Adipocyte (in vitro differentiated cells): ENCODE measurements at regions not wholly inside any gene's neighbourhood (a gene's known extent, or its start where the extent isn't known, plus 50 kb on each side); places are given as distances from the start of the nearest gene placed in this dataset.

Source experiments
- DNase-seq: peaks from one replicate; pipeline ENCODE4 v3.0.0-alpha.2; 2015; ENCODE audit warnings: low read depth
- H3K27me3 ChIP-seq: replicated peaks from 2 replicates; pipeline ENCODE4 v1.7.0; 2013; ENCODE audit warnings: mild to moderate bottlenecking, low read length, moderate library complexity; ENCODE audit not compliant: control insufficient read depth, insufficient read depth
- H3K36me3 ChIP-seq: 2 replicates; pipeline ENCODE4 v1.7.0; 2013; ENCODE audit warnings: low read length, mild to moderate bottlenecking, moderate library complexity; ENCODE audit not compliant: control insufficient read depth, insufficient read depth, severe bottlenecking
- H3K4me1 ChIP-seq: 2 replicates; pipeline ENCODE4 v1.7.0; 2013; ENCODE audit warnings: mild to moderate bottlenecking, low read length, moderate library complexity; ENCODE audit not compliant: control insufficient read depth, insufficient read depth
- H3K4me3 ChIP-seq: 2 replicates; pipeline ENCODE4 v1.7.0; 2013; ENCODE audit warnings: mild to moderate bottlenecking, low read length, moderate library complexity
- H3K9ac ChIP-seq: 2 replicates; pipeline ENCODE4 v1.7.0; 2013; ENCODE audit warnings: mild to moderate bottlenecking, low read length, moderate library complexity
- H3K9me3 ChIP-seq: 2 replicates; pipeline ENCODE4 v1.7.0; 2013; ENCODE audit warnings: mild to moderate bottlenecking, low read length, moderate library complexity; ENCODE audit not compliant: control insufficient read depth

DNA sequence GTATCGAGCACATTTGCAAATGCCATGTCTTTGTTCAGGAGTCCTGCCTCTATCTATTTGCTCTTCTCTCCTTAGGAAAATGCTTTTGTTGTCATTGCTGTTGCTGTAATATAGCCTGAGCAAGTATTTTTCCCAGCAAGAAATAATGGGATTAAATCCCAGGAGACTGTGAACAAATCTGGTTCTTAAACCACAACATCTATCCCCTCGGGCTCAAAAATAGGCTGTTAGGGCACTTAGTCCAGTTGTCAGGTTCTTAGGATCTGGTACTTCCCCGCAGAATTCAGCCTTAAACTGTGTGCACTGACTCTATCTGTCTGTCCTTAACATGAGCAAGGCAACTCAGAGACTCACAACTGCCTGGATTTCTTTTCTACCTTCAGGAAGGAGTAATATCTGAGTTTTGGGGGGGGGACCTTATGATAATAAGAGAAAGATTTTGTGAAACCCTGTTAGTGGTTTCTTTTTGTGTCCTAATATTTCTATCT is 437.5 kb downstream of the HTR1B start:
- Histone ChIP-seq H3K4me1 (no peaks in the 10 kb centered on the region), H3K9me3 (no peaks in the 10 kb centered on the region), H3K9ac (no peak overlapping the region), H3K36me3 (no peaks in the 10 kb centered on the region), H3K4me3 (no peak overlapping the region), H3K27me3 (no peaks in the 10 kb centered on the region)
- DNase-seq, result no peak

DNA sequence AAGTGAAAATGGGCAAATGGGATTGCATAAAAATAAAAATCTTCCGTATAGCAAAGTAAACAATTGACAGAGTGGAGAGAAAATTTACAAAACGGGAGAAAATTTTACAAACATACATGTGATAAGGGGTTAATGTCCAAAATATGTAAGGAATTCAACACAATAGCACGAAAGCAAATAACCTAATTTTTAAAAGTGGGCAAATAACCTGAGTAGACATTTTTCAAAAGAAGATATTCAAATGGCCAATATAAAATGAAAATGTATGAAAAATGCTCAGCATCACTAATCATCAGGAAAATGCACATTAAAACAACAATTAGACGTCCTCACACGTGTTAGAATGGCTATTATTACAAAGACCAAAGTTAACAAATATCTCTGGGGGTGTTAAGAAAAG is 441.5 kb downstream of the HTR1B start:
- no peak overlapping the region for H3K9ac ChIP-seq
- no peaks in the 10 kb centered on the region for H3K9me3 ChIP-seq
- no peaks in the 10 kb centered on the region for H3K4me1 ChIP-seq
- no peak overlapping the region for H3K4me3 ChIP-seq
- no peak for DNase-seq
- no peaks in the 10 kb centered on the region for H3K36me3 ChIP-seq
- H3K27me3 ChIP-seq, result no peaks in the 10 kb centered on the region

DNA sequence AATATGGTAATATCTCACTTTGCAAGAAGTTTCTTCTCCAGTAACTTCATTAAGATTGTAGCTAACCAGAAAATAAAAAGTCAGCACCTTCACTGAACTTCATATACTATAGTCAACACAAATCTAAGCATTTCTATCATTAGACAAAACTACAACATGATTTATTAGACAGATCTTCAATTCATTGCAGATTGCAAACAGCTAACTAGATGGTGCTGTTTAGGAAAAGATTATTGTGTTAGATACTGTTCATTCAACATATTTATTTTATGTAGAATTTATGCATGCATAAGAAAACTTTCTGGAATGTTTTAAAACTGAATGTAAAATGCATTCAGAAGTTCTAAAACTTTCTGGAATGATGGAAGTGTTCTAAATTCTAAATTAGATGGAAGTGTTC is 442.1 kb downstream of the HTR1B start:
- no peaks in the 10 kb centered on the region for H3K36me3 ChIP-seq
- no peaks in the 10 kb centered on the region for H3K4me1 ChIP-seq
- no peaks in the 10 kb centered on the region for H3K9me3 ChIP-seq
- no peak overlapping the region for H3K4me3 ChIP-seq
- no peak overlapping the region for H3K9ac ChIP-seq
- H3K27me3 ChIP-seq, result no peaks in the 10 kb centered on the region
- peak; percentile 46 for DNase-seq

DNA sequence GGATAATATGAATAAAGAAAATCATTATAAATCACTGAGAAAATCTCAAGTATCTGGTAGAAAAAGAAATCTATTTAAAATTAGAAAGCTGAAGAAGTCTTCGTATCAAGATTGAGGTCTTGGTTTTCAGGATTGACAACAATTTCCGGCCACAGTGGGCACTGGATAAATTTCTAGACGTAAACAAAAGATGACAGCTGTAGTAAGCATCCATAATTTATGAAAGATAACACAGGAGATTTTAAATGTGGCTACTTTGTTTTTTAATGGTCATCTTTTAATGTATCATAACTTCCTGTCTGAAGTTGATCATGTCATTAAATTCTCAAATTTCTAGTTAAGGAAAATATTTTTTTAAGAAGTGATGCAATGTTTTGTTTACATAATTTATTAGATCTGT is 444.2 kb downstream of the HTR1B start:
- no peak for DNase-seq
- Histone ChIP-seq H3K9me3 (no peaks in the 10 kb centered on the region), H3K27me3 (no peaks in the 10 kb centered on the region)

DNA sequence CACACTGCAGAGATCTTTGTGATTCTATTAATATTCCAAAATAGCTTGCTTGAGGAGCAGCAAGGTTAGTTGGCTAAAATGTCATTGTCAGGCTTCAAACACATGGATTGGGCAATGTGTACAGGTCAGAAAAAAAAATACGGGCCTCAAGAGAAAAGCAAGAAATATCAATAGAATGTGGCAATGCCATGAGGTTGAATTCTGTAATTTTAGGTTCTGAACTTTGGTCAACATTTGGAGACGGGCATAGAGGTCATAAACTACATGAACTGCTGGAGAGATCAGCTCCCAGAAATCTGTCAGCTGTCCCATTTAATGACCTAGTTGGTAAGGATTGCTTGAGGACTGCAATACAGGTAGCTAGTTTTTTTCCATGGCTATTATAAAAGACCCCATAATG is 445.8 kb downstream of the HTR1B start:
- Histone ChIP-seq H3K36me3 (no peaks in the 10 kb centered on the region), H3K9me3 (no peaks in the 10 kb centered on the region), H3K4me1 (peaks cover 4% of the 10 kb centered on the region), H3K9ac (no peak overlapping the region), H3K4me3 (no peak overlapping the region), H3K27me3 (no peaks in the 10 kb centered on the region)
- no peak for DNase-seq

More for the DNA sequence above, 444.2 kb downstream of the HTR1B start:
- H3K4me3 ChIP-seq, result no peak overlapping the region
- H3K9ac ChIP-seq, result no peak overlapping the region
- peaks cover 4% of the 10 kb centered on the region for H3K4me1 ChIP-seq
- no peaks in the 10 kb centered on the region for H3K36me3 ChIP-seq

DNA sequence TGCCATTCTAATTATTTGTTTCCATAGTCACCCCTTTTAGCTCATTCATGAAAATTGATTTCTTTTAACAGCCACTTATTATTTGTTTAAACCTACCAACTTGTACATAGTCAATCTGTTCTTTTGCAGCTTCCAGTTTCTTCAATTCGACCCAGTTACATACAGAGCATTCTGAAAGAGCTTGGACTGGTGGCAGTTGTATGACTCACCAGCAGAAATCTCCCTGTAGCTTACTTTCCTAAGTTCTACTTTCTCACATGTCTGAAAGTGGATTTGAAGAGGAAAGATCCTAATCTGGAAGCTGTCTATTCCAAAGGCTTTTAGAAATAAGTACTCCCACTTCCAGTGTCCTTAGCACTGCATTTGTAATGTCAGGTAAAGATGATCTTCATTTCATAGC is 447.9 kb downstream of the HTR1B start:
- no peaks in the 10 kb centered on the region for H3K9me3 ChIP-seq

DNA sequence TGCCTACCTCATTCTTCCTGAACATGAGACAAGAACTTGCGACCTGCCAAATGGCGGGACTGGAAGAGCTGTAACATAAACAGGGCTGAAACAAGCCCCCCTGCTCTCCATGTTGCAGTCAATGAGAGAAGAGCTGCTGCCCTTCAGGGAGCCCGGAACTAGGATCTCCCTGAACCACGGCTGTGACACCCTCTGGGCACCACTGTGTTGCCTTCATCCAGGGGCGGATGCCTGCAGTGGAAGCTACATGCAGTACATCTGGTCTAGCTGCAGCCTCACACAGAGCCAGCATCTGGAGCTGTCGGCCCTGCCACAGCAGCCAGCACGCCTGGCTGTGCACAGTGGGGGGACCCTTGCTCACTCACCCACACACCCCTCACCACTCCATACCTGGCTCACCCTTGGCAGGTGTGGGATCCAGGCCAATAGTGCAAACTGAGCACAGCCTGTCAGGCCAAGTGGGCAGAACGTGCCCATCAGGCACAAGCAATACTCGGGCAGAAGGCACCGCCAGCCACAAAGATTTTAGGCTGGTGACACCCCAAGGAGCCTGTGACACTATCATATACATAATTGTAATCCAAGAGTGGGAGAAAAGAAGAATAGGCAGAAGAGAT is 451.3 kb downstream of the HTR1B start:
- Histone ChIP-seq H3K36me3 (no peaks in the 10 kb centered on the region), H3K9ac (no peak overlapping the region), H3K4me3 (no peak overlapping the region), H3K27me3 (no peaks in the 10 kb centered on the region), H3K9me3 (peaks cover 3% of the 10 kb centered on the region), H3K4me1 (peaks cover 4% of the 10 kb centered on the region)
- DNase-seq, result no peak

More for the DNA sequence above, 447.9 kb downstream of the HTR1B start:
- Histone ChIP-seq H3K4me3 (no peak overlapping the region), H3K9ac (no peak overlapping the region), H3K36me3 (no peaks in the 10 kb centered on the region), H3K27me3 (no peaks in the 10 kb centered on the region), H3K4me1 (peaks cover 4% of the 10 kb centered on the region)
- peak; percentile 62 for DNase-seq

DNA sequence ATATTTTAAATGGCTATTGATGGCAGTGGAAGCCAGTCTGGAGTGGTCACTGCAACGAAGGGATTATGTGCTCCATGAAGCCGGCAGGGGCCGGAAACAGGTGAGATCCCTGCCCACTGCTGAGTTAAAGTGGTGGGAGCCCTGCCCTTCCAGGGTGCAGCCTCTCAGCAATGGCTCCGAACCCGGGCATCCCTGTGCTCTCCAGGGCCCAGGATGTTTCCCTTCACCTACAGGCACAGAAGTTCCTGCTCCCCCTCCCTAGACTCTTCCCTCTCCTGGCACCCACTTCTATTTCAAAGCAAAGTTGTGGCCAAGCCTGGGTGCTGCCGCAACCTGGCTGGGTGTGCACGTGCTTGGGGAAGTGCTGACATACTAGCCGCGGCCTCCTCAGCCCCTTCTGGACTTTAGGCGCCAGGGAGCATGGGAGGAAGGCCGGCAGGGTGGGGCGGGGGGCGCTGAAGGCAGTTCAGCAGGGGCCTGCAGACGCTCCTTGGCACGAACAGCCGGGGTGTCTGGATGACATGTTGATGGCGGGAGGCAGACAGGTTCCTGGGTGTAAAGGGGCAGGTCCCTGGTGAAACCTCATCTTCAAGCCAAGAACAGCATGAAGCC is 452.3 kb downstream of the HTR1B start:
- Histone ChIP-seq H3K27me3 (no peaks in the 10 kb centered on the region), H3K36me3 (no peaks in the 10 kb centered on the region), H3K4me3 (no peak overlapping the region), H3K9me3 (peaks cover 5% of the 10 kb centered on the region), H3K4me1 (peaks cover 4% of the 10 kb centered on the region), H3K9ac (no peak overlapping the region)
- DNase-seq, result no peak

DNA sequence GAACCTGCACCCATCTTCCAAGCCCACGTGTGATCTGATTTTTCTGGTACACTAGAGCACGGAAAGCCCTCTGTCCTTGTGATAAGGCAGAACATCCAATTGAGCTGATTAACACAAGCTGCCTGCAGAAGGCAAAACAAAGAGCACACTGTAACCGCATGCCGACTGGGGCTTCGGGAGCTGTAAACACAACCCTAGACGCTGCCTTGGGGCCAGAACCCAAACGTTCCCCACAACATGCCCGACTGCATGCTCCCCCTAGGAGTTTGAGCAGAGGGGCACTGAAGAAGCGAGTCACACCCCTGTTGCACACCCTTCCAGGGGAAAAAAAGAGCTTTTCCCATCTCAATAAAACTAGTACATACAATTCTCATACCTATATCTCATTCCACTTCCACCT is 470.7 kb downstream of the HTR1B start:
- H3K9ac ChIP-seq, result no peak overlapping the region

DNA sequence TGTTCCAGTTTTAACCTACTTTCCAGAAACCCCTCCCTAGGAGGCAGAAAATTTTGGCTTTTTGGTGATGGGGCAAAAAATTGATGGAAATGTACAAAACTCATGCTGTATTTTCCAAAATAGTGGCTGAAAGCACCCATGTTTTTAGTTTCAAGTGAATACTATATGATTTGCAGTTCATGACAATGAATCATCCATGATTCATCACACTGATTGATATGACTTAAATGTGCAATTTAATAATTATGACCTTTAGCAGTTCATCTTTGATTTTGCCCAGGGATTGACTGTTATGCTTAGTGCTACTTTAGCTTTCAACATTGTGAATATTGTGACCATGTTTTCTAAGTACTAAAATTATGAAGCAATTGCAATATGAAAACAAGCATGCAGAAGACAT is 478.7 kb downstream of the HTR1B start:
- Histone ChIP-seq H3K36me3 (no peaks in the 10 kb centered on the region), H3K27me3 (no peaks in the 10 kb centered on the region), H3K4me1 (no peaks in the 10 kb centered on the region), H3K4me3 (no peak overlapping the region), H3K9me3 (no peaks in the 10 kb centered on the region), H3K9ac (no peak overlapping the region)
- no peak for DNase-seq

More for the DNA sequence above, 470.7 kb downstream of the HTR1B start:
- no peak for DNase-seq
- Histone ChIP-seq H3K9me3 (no peaks in the 10 kb centered on the region), H3K4me3 (no peak overlapping the region), H3K27me3 (no peaks in the 10 kb centered on the region), H3K4me1 (no peaks in the 10 kb centered on the region), H3K36me3 (no peaks in the 10 kb centered on the region)

DNA sequence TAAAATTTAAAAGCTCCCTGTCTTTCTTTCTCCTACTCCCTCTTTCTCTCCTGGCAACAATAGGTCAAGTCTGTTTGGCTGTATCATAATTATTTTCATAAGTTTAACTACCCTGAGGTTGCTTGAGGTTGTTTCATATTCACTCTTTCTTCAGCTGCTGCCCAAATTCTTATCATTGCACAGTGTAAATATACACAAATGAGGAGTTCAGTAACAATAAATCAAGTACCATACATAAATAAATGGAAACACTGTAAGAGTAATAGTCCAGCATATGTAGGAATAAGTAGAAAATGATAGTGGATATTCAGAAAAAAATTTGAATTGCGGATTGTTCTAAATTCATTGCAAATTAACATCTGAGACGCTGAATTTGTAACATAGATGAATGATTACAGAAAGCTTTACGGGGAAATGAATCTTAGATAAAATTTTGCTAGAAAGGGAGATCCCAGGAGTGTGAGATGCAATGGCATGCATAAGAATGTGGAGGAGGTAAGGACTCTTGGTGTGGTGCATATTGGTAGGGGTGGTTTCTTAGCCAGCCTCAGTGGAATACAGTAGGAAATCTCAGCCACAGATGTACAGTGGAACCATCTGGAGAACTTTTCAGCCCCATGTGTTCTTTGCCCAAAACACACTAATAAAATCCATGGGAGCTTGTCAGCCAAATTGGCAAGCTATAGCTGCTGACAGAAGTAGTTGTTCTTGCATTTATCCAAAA is 480.7 kb downstream of the HTR1B start:
- Histone ChIP-seq H3K9me3 (no peaks in the 10 kb centered on the region), H3K4me1 (no peaks in the 10 kb centered on the region), H3K4me3 (no peak overlapping the region), H3K9ac (no peak overlapping the region), H3K36me3 (no peaks in the 10 kb centered on the region), H3K27me3 (no peaks in the 10 kb centered on the region)
- no peak for DNase-seq
